HG02852 (cell line): ENCODE measurements at regions not wholly inside any gene's neighbourhood (a gene's known extent, or its start where the extent isn't known, plus 50 kb on each side); places are given as distances from the start of the nearest gene placed in this dataset.
"Not testable (repeated sequence)": the region's sequence is repeated elsewhere in the genome, so short reads cannot be mapped to it uniquely, and the experiment has no call there.

Experiments used
- ATAC-seq: cut with Tn5 transposase; IDR thresholded peaks from one replicate; pipeline ENCODE4 v1.9.1; 2021; ENCODE audit warnings: mild to moderate bottlenecking, moderate library complexity; ENCODE audit not compliant: unreplicated experiment

DNA sequence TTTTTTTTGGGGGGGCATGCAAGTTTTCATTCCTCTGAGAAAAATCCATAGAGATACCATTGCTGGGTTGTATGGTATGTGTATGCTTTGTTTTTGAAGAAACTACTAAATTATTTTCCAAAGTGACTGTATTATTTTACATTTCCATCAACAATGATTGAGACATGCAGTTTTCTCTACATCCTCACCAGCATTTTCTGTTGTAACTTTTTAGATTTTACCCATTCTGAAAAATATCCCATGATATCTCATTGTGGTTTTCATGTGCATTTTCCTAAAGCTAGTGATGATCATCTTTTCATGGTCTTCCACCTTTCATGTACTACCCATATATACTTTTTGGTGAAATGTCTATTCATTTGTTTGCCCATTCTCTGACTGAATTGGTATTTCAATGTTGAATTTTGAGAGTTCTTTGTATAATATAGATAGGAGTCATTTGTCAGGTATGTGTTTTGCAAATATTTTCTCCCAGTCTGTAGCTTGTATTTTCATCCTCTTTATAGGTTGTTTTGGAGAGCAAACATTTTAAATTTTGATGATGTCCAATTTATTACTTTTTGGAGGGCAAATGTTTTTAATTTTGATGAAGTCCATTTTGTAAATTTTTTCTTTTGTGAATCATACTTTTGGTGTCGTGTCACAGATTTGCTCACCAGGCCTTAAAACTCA lies 827.5 kb upstream of the CITED2 start:
- ATAC-seq = no peak

DNA sequence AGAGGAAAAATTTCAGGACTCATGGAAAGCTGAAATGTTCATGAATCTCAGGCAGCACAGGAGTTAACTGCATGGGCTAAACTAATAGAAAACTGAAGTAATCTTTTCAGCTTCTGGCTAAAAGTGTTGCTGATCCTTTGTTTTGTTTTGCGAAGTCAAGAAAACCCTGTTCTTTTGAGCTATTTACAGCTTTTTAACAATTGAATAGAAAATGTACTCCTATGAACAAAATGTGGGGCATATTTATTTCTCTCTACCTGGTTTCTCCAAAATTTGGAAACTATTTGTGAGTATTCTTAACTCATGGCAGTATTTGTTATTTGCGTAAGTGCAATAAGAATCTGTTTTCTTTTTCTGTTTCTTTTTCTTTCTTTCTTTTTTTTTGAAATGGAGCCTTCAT lies 818.8 kb upstream of the CITED2 start:
- no peak for ATAC-seq

DNA sequence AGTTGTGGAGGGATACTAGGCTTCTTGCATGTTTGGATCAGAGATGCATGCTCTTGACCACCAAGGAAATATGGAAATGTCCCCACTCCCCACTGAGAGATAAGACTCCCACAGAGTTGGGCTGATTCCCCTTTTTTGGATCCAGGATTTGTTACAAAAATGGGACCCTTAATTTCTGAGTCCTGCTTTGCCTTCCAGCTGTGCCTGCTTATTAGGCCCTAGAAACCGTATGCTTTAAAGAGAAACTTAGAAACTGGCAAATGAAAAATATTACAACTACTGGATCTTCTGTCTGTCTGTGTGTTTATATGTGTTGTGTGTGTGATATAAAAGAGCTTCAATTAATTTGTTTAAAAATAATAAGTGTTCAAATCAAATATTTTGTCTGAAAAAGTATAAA lies 817.6 kb upstream of the CITED2 start:
- no peak for ATAC-seq

DNA sequence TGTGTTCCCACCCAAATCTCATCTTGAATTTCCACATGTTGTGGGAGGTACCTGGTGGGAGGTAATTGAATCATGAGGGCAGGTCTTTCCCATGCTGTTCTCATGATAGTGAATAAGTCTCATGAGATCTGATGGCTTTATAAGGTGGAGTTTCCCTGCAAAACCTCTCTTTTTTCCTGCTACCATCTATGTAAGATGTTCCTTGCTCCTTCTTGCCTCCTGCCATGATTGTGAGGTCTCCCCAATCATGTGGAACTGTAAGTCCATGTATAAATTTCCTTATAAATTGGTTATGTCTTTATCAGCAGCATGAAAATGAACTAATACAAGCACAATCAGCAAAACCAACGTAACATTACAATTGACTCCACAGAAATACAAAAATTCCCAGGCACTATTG lies 814.8 kb upstream of the CITED2 start:
- ATAC-seq = not testable (repeated sequence)

DNA sequence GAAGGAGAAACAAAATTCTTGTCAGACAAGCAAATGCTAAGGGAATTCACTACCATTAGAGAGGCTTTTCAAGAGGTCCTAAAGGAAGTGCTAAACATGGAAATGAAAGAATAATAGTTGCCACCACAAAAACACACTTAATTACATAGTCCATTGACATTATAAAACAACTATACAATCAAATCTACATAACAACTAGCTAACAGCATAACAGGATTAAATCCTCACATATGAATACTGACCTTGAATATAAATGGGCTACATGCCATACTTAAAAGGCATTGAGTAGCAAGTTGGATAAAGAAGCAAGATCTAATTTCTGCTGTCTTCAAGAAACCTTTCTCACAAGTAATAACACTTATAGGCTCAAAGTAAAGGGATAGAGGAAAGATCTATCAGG lies 811.5 kb upstream of the CITED2 start:
- ATAC-seq = no peak

DNA sequence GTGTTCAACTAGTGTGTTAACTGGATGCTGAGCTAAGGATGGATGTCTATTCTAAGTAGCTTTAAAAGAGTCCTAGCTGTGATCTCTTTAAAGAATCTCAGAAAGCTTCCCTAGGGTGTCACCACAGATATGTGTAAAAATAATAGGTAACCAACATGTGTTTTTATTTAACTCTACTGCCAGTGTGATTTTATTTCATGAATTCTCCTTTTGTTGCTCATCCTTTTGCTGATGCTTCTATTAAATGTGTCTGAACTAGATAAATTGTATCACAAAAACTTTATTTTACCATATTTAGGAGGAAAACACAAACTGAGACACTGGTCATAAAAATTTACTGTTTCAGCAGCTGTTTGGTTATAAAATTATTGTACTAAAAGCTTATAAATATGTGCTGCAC lies 809.4 kb upstream of the CITED2 start:
- ATAC-seq = no peak

DNA sequence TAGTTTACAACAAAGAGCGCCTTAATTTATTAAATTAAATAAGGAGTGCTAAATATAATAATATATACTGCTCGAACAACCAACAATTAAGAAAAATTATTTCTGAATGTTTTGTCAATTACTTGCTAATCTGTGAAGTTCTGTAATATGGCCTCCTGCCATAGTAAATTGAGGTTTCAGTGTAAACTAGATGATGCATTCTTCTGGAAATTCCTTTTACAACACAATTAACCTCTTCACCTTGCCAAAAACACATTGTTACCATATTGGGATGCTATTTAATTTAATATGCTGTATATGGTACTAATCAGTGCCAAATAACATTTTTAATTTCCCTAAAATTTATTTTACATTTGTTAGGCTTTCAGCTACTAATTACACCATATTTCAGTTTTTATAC lies 808.4 kb upstream of the CITED2 start:
- no peak for ATAC-seq

DNA sequence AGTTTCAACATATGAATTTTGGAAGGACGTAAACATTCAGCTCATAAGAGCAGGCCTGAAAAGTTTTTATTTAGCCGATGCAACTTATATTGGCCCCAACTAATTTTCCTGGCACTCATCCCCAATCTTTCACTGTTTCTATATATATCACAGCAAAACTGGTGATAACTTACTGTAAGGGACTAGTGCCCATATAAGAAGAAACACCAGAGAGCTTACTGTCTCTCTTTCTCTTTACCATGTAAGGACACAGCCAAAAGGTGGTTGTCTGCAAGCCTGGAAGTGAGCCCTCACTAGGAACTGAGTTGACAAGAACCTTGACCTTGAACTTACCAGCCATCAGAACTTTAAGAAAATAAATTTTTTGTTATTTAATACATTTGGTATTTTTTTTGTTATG lies 807.4 kb upstream of the CITED2 start:
- ATAC-seq = no peak

DNA sequence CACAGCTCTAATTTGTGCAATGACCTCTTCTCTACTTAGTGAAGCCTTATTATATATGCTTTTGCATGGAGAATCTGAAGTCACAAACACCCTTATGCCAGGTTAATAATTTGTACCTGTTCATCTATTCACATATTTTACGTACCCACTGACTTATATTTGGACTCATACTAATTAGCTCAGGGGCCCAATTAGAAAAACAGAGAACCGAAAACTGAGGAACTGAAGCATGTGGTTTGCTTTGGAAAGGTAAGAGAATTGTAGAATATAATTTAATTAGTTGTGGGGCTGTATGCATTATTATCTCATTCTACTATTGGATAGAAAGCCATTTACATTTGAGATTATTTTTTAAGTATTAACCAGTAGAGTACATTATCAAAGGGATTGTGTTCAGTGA lies 805.9 kb upstream of the CITED2 start:
- ATAC-seq = no peak

DNA sequence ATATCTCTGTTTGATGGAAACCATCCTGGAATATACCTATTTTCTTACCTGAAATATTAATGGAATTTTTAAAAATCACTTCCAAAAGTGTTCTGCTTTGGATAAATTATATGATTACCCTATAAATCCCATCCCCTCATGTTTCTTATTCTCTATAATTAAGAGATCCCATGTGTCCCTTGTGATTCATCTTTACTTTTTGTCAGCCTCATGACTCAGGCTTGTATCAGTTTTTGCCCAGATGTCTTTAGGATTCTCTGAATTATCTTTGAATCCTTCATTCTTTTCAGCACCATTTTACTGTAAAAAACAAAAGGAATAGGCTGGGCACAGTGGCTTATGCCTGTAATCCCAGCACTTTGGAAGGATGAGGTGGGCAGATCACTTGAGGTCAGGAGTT lies 804.5 kb upstream of the CITED2 start:
- no peak for ATAC-seq

DNA sequence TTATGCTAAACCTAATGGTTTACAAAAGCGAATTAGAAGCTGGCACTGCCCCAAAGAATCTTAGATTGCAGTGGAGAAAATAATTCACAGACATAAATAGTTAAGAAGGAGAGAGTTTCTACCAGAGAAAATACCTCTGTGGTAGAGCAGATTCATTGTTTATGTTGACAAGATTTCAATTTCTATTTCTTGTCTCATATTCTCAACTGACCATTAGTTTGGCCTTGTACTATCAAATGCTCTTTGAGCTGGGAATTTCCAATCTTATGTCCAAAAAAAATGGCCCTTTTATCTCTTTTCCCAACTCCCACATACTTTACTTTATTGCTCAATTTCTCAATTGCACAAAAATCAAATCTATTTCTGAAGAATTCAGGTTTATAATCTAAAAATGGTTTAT lies 804.1 kb upstream of the CITED2 start:
- no peak for ATAC-seq

DNA sequence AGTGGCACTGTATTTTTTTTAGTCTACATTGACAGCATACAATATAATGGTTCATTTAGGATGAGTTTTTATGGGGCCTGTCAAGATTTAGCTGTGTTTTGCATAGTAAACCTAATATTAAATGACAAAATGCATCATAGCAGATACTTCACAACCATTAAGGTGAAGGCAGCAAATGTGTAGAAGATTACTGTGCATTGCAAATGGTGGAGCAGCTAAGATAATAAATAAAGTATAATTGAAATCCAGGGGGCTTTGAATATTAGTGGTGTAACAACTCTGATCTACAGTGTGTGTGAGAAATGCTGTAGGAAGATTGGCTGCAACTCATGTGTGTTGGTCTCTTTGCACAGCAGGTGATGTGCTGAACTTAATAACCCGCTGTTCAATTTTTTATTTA lies 801.9 kb upstream of the CITED2 start:
- ATAC-seq = no peak

DNA sequence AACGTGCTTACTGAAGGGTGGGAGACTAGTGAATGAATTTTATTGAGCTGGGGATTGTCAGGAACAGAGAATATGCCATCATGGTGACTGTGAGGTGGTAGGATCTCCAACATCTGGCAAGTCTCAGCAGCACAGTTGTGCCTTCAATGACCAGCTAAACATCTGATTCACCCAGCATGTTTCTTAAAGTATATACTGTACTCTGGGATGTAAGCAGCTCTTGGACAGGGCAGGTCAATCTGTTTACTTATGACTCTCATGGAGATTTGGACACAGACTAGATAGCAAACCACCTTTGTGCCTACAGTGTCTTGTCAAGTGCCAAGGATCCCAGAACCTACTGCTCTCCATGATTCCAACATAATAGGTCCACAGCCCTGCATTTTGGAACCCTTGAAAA lies 801.0 kb upstream of the CITED2 start:
- no peak for ATAC-seq

DNA sequence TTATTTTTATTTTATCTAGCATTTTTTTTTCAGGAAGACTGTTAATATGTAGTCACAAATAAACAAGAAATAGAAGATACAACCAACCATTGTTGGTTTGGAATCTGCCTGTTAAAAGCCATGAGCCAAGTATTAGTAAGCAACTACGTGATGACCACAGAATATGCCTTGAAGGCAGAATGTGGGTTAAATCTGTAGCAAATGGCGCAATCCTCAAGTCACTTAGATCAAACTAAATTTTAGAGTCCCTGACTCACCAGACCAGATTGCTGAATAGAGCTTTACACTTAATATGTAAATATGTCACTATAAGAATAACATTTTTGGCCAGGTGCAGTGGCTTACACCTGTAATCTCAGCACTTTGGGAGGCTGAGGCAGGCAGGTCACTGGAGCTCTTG lies 800.1 kb upstream of the CITED2 start:
- no peak for ATAC-seq

DNA sequence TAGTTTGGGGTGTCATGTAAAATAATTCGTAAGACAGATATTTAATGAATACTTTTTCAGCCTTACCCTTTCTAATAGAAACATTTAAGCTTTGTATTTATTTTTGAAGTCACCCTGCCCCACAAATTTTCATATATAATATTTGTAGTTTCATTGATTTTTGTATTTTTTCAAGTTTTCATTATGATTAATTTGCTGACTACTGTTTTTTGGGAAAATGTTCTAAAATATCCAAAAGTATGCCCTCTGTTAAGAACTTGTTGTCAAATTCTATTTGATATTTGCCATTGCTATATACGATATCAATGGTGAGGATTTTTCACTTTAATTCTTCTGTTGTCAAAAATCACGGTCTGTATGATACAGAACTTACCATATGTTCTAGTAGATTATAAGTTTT lies 793.9 kb upstream of the CITED2 start:
- ATAC-seq = no peak

DNA sequence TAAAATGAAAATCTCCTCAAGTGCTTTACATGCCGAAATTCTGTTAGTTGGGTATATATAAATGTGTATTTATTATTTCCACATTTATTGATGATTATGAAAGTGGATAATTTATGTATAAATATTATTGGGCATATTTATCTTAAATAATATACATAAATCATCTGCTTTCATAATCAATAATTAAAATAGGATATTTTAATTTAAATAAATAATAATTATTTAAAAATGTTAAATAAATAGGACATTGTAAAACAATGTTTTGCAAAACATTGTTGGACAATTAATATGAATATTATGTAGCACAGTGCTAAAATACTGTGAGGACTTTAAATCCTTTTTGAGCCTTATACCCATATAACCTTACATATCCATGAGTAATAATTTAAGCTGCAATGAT lies 786.5 kb upstream of the CITED2 start:
- ATAC-seq = no peak

DNA sequence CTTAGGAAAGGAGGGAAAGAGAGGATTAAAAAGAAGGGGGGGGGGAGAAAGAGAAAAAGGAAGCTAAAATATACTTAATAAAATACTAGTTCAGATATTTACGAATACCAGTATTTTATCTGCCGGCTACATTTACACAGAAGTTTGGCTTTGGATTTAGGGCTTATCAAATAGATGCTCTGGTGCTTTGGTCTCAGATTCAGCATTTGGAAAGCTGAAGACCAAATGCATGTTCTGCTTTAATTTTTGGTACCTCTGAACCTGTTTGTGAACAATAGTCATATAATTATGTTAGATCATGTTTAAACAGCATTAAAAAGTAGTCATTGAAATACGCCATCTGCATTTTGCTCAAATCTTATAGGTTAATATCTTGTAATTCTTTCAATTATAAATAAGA lies 786.0 kb upstream of the CITED2 start:
- ATAC-seq = no peak

DNA sequence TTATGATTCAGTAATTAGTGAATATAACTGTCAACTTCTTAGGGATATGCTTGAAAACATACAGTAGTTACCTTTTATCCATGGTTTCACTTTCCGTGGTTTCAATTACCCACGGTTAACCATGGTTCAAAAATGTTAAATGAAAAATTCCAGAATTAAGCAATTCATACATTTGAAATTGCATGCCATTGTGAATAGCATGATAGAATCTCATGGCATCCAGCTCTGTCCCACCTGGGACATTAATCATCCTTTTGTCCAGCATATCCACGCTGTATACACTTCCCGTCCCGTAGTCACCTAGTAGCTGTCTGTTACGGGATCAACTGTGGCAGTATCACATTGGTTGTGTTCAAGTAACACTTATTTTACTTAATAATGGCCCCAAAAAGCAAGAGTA lies 781.7 kb upstream of the CITED2 start:
- no peak for ATAC-seq

DNA sequence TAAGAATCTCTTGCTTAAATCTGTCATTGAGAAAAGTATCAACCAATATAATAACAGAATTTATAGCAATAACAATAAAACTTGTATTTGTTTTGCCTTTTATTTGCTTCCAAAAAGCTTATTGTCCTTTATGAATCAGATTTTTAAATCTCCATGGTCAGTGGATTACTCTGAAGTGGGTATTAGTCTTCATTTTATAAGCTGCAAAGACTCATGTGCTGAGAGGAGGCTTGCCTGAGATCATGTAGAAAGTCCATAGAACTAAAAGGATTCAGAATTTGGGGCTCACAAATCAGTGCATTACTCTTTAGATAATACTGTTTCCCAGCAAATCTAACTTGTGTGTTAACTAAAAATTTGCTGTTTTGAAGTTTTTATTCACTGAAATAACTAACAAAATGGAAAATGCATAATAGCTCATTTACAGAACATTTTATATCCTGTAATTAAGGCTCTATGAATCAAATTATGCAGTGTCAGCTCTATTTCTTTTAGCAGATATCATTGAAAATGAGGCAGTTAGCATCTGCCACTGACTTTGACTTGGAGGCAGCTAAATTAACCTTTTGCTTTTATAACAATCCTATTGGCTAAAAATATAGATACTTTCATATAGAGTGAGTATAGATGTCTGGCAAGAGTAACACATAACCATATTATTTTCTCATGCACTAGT lies 781.1 kb upstream of the CITED2 start:
- no peak for ATAC-seq

DNA sequence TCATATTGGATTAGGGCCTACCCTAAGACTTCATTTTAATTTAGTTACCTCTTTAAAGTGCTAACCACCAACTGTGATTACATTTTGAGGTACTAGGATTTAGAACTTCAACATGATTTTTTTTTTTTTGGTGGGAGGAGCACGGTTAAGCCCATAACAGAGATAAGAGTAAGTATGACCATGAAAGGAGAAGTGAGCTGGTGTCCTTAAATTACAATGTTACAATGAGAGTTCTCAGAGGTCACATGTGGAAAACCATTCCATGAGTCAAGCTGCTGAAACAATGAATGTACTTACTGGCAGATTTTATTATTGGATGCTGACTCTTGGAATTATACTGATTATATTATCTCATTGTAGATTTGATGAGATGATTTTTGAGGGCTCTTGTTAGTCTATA lies 779.3 kb upstream of the CITED2 start:
- ATAC-seq = no peak

DNA sequence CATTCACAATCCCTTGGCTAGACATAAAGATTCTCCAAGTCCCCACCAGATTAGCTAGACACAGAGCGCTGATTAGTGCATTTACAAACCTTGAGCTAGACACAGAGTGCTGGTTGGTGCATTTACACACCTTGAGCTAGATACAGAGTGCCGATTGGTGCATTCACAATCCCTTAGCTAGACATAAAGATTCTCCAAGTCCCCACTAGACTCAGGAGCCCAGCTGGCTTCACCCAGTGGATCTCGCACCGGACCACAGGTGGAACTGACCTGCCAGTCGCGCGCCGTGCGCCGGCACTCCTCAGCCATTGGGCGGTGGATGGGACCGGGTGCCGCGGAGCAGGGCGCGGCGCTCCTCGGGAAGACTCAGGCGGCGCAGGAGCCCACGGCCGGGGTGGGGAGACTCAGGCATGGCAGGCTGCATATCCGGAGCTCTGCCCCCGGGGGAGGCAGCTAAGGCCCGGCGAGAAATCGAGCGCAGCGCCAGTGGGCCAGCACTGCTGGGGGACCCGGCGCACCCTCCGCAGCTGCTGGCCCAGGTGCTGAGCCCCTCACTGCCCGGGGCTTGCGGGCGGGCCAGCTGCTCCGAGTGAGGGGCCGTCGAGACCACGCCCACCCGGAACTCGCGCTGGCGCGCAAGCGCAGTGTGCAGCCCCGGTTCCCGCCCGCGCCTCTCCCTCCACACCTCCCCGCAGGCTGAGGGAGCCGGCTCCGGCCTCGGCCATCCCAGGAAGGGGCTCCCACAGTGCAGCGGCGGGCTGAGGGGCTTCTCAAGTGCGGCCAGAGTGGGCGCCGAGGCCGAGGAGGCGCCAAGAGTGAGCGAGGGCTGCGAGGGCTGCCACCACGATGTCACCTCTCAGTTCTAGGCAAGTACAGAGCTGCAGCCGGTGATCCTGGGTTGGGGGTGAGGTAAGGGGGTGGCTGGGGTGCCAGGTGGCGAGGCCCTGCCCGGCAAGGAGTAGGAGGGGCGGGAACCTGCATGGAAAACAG lies 773.7 kb upstream of the CITED2 start:
- ATAC-seq = not testable (repeated sequence)

DNA sequence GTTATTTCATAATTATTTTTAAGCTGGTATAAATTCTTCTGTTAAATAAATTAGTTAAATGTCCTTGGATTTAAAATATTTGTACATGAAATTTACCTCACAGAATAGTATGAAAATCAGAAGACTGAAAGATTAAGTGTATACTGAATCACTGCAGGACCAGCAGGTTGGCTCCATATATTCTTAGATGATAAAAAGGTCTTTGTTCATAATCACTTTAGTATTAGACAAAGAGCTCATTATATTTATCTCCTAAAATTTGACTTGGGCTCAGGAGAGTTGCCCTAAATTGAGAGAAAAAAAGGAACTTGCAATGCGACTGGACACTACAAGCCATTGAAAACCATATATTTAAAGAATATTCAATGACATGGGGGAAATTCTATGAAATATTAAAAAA lies 766.4 kb upstream of the CITED2 start:
- ATAC-seq = no peak
